ENCODE measurements at regions not wholly inside any gene's neighbourhood (a gene's known extent, or its start where the extent isn't known, plus 50 kb on each side); places are given as distances from the start of the nearest gene placed in this dataset.

- TF ChIP-seq CTCF (IDR thresholded peaks at IDR 0.05) (no peak), POLR2A (IDR thresholded peaks at IDR 0.05) (no peak)
Observed at GRCh38 chr3:59189939-59190338, 140.1 kb upstream of the CFAP20DC start.
